M059J (cell line): ENCODE measurements at regions not wholly inside any gene's neighbourhood (a gene's known extent, or its start where the extent isn't known, plus 50 kb on each side); places are given as distances from the start of the nearest gene placed in this dataset.

Experiments used
- DNase-seq: peaks from one replicate; pipeline ENCODE4 v3.0.0-alpha.2; 2012; ENCODE audit warnings: low read depth

- no peak for DNase-seq
Observed at GRCh38 chr17:63379636-63380035, 66.5 kb downstream of the CYB561 start.

GRCh38 chr17:63381101-63381729 is 64.9 kb downstream of the CYB561 start:
- no peak for DNase-seq

- DNase-seq: peak; percentile 38
Observed at GRCh38 chr17:63382136-63382535, 64.0 kb downstream of the CYB561 start.
